AG04449 (cell line): ENCODE measurements at regions not wholly inside any gene's neighbourhood (a gene's known extent, or its start where the extent isn't known, plus 50 kb on each side); places are given as distances from the start of the nearest gene placed in this dataset.

Source experiments
- CTCF ChIA-PET: fragments of 350-600 bp; formaldehyde crosslinking; extraction: SDS; loops from one replicate; lab custom pipeline; 2021; ENCODE audit warnings: antibody characterized with exemption; lab: Yijun Ruan, JAX
- POLR2A ChIA-PET: fragments of 400-600, 350-600 bp; formaldehyde crosslinking; extraction: SDS; loops from one replicate; lab custom pipeline; 2020; ENCODE audit warnings: antibody characterized with exemption, inconsistent platforms; lab: Yijun Ruan, JAX
- DNase-seq: peaks from one replicate; pipeline ENCODE4 v3.0.0-alpha.2; 2010; ENCODE audit warnings: low read depth, low spot score
- H3K4me3 ChIP-seq: 2 replicates; pipeline ENCODE4 v1.5.1; 2011; ENCODE audit warnings: low read depth, mild to moderate bottlenecking, control low read depth, low read length
- CTCF ChIP-seq: IDR thresholded peaks from one replicate; pipeline ENCODE4 v1.5.1; 2011; ENCODE audit warnings: mild to moderate bottlenecking, moderate library complexity, low read length, control low read depth, inconsistent platforms; ENCODE audit not compliant: insufficient read depth; ENCODE audit errors: missing control alignments

DNA sequence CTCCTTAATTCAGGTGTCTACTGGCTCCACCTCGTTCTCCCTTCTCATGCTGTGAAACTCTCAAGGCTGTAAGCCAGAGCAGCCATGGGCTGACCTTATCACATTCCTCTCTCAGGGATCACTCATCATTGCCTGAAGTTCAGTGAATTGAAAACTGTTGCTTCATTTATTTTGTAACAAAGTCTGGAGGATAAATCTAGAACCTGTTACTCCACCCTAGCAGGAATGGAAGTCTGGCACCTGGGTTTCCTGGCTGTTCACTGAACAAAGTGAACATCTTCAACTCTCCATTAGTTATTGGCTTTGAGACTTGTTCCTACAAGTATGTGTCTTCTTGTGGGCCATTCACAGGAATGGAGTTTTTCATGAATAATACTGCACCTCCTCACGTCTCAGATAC, 584.1 kb downstream of the PTPRU start:
- POLR2A ChIA-PET, result no interaction called here
- no peak for TF ChIP-seq CTCF
- H3K4me3 ChIP-seq, result no peak overlapping the region
- CTCF ChIA-PET, result no interaction called here
- DNase-seq, result no peak

GRCh38 chr1:29812408-29813135, 576.2 kb downstream of the PTPRU start:
- CTCF ChIA-PET, result no interaction called here
- TF ChIP-seq CTCF, result no peak
- no peak for DNase-seq
- POLR2A ChIA-PET, result no interaction called here
- no peak overlapping the region for H3K4me3 ChIP-seq

DNA sequence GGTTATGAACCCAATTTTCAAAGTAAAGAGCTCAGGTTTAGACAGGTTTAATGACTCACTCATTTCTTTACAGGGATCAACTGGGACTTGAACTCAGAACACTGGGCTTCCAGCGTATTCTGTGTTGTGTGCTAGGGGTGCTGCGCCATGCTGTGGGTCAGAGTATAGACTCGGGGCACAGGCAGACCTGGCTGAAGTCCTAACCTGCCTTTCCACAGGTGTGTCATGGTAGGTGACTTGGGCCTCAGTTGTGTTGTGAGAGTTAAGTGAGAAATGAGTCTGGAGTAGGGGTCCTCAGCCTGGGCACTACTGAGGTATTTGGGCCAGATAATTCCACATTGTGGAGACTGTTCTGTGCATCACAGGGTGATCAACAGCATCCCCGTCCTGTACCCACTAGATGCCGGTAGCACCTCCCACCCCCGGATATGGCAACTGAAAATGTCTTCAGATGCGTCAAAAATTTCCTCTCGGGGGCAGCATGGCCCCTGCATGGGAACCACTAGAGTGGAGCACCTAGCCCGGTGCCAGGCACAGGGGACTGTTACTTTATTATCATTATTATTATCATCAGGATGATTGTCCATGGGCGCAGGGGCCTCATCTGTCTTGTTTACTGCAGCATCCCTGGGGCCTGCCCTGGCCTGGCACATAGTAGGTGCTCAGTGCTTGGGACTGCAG, 575.5 kb downstream of the PTPRU start:
- POLR2A ChIA-PET, result no interaction called here
- CTCF ChIA-PET, result interaction anchor here (1.3 kb wide), 1 partner anchor 19 kb away, joined by 5 read pairs; no protein-coding TSS in a partner anchor
- no peak for TF ChIP-seq CTCF

DNA sequence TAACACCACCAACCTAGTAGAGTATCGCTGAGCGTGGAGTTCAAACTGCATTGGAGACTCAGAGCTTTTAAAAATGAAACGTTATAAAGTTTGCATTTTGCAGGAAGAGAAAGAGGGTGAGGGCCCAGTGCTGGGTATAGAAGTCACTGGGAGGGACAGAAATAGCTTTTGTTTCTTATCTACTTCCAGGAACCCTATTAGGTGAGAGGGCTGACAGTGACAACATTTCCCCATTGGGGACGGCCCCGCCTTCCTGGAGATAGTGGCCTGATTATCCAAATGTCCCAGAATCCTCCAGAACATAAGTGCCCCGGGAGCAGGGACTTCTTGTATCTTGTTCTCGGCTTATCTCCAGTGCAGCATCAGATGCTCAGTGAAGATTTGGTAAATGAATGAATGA, 574.9 kb downstream of the PTPRU start:
- CTCF ChIA-PET, result interaction anchor here (1.3 kb wide), 1 partner anchor 18 kb away, joined by 5 read pairs; no protein-coding TSS in a partner anchor
- DNase-seq, result no peak
- no peak for TF ChIP-seq CTCF
- POLR2A ChIA-PET, result no interaction called here
- no peak overlapping the region for H3K4me3 ChIP-seq

More for the DNA sequence above, 575.5 kb downstream of the PTPRU start:
- H3K4me3 ChIP-seq, result no peak overlapping the region
- DNase-seq, result no peak

DNA sequence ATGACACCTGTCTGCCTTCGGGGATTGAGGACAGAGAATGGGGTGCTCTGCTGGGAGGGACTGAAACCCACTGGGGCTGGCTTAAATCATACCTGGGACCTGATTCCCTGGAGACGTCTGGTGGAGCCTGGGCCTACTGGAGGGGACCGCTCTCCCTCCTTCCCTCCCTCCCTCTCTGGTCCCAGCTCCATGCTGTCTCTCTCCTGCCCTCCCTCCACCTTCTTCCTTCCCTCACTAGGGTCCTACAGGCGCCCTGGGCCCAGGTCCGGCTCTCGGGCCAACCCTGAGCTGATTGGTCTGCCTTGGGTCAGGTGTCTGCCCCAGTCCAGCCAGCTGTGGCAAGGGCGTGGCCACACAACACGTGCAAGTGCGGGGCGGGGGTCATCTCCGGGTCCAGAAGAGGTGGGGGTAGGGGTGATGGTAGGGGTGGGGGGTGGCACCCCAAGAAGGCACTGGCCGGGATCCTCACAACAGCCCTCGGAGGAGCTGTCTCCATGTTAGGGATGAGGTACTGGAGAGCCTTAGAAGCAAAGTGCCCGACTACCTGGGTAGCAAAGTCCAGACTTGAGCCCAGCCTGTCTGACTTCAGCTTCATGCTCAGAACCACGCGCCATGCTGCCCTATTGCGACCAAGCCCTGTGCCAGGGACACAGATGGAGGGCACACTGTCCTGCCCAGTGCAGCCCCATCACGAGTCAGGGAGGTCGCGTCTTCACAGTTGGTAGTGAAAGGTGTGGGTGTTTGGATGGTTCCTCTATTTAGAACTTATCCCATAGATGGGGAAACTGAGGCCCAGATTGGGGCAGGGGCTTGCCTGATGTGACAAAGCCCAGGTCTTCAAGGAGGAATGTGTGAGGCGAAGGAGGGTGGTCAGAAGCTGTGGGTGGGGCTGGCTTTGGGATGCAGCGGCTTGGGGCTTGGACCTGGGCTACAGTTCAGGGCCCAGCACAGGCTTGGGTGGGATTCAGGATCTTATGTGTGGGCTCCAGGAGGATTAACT, 574.1 kb downstream of the PTPRU start:
- ChIA-PET CTCF (interaction anchor here (1.2 to 1.3 kb wide), 2 partner anchors 17 kb away, joined by 3 to 5 read pairs; no protein-coding TSS in a partner anchor), POLR2A (no interaction called here)
- H3K4me3 ChIP-seq, result no peak overlapping the region
- TF ChIP-seq CTCF, result no peak
- no peak for DNase-seq
